OCI-M2 (cell line): ENCODE measurements at regions not wholly inside any gene's neighbourhood (a gene's known extent, or its start where the extent isn't known, plus 50 kb on each side); places are given as distances from the start of the nearest gene placed in this dataset.
"Not testable (repeated sequence)": the region's sequence is repeated elsewhere in the genome, so short reads cannot be mapped to it uniquely, and the experiment has no call there.

Experiments
- DNase-seq: peaks from one replicate; lab custom pipeline; 2025; ENCODE audit not compliant: unreplicated experiment; lab: John Stamatoyannopoulos, UW

DNA sequence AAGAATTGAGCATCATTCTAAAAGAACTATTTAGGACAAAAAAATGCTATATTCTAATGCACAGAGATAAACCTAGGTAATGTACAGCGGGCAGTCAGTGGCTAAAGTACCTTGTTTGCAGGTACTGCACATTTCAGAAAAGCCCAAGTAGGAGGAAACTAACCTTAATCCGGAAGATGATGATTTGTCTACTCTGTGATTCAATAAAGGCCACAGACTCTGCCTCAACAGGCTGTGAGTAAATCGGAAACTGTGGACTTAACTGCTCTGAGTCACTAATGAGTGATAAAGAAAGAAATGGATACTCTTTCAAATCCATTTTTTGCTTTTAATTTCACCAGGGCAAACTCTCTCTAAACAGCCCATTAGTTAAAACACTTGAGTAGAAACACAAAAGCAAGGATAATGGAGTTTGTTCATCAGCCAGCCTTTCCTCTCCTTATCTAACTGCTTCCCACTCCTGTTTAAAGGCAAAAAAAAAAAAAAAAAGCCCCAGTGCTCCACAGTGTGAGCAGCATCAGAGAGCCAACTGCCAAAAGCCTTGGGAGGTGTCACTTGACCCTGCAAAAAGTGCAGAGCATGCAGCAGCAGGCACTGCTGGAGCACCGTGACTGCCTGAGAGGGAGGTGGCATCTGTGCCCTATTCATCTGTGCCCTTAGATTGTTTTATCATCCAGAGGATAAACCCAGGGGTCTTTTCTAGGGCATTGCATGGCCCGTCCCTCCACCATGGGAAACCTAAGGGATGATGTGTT lies 187.7 kb downstream of the SATB1 start:
- no peak for DNase-seq

GRCh38 chr3:18236726-18237125 lies 188.4 kb downstream of the SATB1 start:
- DNase-seq = no peak

- DNase-seq = no peak
These were observed 190.3 kb downstream of the SATB1 start for GRCh38 chr3:18234717-18235335.

DNA sequence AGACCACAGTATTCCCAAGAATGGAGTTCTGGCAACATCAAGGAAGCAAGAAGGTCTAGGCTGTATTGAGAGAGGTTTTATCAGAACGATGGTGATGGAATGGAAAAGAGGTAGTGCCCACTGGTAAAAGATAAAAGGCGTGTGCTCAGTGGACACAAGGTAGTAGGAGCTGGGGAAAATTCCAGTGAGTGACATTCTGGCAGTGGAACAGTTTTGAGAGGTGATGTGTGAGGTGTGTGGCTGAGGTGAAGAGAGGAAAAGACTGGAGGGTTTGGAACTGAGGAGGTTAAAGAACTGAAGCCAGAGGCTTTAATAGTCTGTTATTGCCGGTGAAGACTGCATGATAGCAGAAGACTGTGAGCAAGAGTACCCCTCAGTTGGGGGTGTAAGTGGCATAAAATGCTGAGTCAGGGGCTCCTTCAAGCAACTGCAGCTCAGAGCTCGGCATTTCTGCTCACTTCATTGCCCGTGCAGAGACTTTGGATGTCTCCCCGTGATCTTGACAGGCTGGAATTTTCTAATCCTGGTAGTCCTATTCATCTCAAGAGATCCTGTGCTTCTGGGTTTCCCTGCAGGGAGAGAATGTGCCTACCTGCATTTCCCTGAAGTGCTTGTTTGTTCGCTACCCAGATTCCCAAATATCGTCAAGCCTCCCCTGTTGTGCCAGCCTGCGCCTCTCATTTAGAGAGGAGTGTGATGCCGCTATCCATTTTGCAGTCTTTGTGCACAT lies 191.0 kb downstream of the SATB1 start:
- DNase-seq = no peak

DNA sequence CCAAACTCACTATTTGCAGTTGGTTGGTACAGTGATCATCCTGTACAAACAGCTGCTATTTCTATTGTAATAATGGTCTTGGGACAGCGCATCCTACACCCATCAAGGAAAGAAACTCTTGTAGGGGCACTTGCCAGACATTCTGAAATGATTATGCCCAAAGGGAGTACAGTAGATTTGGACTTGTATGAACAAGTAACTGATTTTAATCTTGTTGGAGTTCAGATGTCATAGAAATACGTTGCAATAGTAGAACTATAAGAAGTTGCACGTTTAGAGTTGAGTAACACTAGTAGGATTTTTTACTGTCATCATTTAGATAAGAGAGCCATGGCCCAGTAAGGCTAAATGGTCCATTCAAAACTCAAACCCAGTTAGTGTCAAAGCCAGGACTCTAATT lies 192.8 kb downstream of the SATB1 start:
- no peak for DNase-seq

DNA sequence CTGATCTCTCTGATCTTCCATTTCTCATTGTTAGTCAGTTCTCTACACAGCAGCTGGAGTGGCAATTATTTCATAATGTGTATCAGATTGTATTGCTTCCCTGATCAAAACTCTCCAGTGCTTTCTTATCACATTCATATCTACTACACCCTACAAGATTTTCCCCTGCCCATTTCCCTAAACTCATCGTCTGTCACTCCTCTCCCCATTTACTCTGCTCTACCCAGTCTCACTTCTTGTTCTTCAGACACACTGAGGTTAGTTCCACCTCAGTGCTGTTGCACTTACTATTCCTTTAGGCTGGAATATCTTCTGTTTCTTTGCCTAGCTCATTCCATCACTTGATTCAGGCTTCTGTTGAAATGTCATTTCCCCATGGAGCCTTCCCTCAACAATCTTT lies 197.1 kb downstream of the SATB1 start:
- DNase-seq = no peak

GRCh38 chr3:18225709-18226108 lies 199.4 kb downstream of the SATB1 start:
- DNase-seq = no peak

- no peak for DNase-seq
These were observed 200.7 kb downstream of the SATB1 start for GRCh38 chr3:18224426-18224825.

- no peak for DNase-seq
These were observed 201.2 kb downstream of the SATB1 start for GRCh38 chr3:18223974-18224373.

- DNase-seq = no peak
These were observed 201.6 kb downstream of the SATB1 start for GRCh38 chr3:18223571-18223970.

GRCh38 chr3:18222686-18223085 lies 202.5 kb downstream of the SATB1 start:
- no peak for DNase-seq

GRCh38 chr3:18217507-18218174 lies 207.5 kb downstream of the SATB1 start:
- DNase-seq = no peak

DNA sequence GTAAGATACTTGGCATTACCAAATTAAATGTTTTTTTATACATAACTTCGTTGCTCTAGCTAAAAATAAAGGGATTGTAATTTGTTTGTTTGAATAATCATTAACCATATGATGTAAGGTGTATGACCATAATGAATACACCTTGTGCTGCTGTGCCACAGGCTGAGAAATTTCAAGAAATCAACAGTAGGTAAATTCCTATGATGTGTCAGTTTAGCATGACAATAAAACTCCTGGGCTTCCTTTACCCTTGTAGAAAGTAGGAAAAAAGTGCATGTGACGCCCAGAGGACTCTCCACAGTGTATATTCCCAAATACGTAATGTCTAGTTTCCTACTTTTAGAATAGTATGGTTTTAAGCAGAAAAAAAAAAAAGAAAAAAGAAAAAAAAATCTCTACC lies 208.1 kb downstream of the SATB1 start:
- DNase-seq = no peak

- DNase-seq = no peak
These were observed 209.5 kb downstream of the SATB1 start for GRCh38 chr3:18215639-18216038.

DNA sequence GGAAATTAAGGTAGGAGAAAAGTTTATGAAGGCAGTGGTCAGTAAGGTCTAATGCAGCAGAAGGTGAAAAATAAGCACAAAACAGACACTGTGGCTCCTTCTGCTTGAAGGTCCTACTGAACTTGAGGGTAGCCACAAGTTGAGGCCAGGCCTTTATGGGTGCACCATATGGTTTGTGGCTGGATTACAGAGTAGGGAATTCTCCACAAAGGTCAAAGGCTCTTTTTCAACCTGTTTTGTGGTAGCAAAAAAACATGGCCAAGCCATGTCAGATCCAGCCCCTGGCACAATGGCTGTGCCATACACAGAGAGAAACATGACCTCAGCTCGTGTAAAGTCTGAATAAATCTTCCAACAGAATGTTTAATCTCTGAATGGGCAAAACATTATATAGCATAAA lies 214.0 kb downstream of the SATB1 start:
- DNase-seq = no peak

DNA sequence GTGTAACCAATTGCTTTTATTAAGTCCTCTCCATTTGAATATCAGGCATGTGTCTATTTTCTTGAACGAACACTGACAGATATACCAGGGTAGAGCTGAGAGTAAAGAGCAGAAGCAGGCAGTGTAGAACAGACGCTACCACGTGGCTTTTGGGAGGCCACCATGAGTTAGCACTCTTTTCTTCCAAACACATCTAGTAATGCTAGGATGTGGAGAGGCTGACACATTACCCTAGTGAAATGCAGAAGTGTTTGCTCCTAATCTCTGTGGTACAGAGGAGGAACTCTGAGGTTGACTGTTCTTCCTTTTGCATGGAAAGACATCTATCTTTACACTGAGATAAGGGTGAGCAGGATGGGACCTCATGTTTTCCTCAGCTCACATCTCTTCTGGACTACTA lies 216.3 kb downstream of the SATB1 start:
- no peak for DNase-seq

DNA sequence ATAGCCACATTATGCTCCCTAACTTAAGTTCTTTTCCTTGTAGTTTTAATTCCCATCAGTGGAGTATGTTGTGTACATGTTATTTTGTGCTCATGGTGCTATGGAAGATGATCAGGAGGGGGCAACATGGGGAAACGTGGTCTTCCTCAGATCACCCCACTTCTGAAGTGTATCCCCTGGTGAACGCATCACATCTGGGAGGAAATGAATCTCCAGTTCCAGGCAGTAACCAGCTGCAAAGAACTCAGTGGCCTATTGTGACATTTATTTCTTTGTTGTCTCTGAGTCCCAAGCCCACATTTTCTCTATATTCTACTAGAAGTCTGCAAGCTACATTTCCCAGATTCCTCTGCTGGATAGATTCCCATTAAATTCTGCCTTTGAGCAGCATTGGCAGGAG lies 217.0 kb downstream of the SATB1 start:
- DNase-seq = no peak

GRCh38 chr3:18207226-18207625 lies 217.9 kb downstream of the SATB1 start:
- DNase-seq = no peak

DNA sequence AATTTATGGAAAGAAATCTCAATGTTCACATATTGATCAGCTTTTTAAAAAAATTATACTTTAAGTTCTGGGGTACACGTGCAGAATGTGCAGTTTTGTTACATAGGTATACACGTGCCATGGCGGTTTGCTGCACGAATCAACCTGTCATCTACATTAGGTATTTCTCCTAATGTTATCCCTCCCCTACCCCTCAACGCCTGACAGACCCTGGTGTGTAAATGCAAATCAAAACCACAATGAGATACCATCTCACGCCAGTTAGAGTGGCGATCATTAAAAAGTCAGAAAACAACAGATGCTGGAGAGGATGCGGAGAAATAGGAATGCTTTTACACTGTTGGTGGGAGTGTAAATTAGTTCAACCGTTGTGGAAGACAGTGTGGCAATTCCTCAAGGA lies 219.4 kb downstream of the SATB1 start:
- DNase-seq = not testable (repeated sequence)

- DNase-seq = no peak
These were observed 223.8 kb downstream of the SATB1 start for GRCh38 chr3:18201315-18201714.

GRCh38 chr3:18199757-18200156 lies 225.4 kb downstream of the SATB1 start:
- DNase-seq = no peak

DNA sequence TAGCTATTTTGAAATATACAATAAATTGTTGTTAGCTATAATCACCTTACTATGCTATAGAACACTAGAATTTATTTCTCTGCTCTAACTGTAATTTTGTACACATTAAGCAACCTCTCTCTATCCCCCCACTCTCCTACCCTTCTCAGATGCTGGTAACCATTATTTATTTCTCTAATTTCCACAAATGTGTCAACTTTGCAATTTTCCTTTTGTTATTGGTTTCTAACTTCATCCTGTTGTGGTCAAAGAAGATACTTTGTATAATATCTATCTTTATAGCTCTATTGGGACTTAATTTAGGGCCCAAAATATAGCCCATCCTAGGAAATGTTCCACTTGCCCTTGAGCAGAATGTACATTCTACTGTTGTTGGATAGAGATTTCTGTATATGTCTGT lies 229.3 kb downstream of the SATB1 start:
- DNase-seq = no peak
